ENCODE measurements at regions not wholly inside any gene's neighbourhood (a gene's known extent, or its start where the extent isn't known, plus 50 kb on each side); places are given as distances from the start of the nearest gene placed in this dataset.

GRCh38 chr11:114820621-114821020 is 142.3 kb downstream of the NXPE2 start:
- no peak for DNase-seq (ENCODE audit: low spot score)
- Mint-ChIP-seq H3K9me3 (peaks cover 19% of the 10 kb centered on the region), H3K36me3 (peaks cover 5% of the 10 kb centered on the region; the same call in 1 of the 2 replicates), H3K27me3 (ENCODE audit: low read depth) (peaks cover 13% of the 10 kb centered on the region), H3K4me3 (no peak overlapping the region), H3K27ac (no peak overlapping the region), H3K4me1 (peaks cover 21% of the 10 kb centered on the region)
- ChIA-PET POLR2A (no interaction called here), CTCF (interaction anchor here (1.1 to 1.6 kb wide), 3 partner anchors 26 to 46 kb away, joined by 3 to 5 read pairs (median 4); no protein-coding TSS in a partner anchor)
- no peak for ATAC-seq
- TF ChIP-seq ATF3 (CRISPR knock-in tag; conservative IDR thresholded peaks at IDR 0.05) (no peak), ZNF232 (CRISPR knock-in tag; IDR thresholded peaks at IDR 0.05) (no peak), FOXJ3 (CRISPR knock-in tag; IDR thresholded peaks at IDR 0.05; ENCODE audit: borderline replicate concordance) (no peak), SMAD4 (CRISPR knock-in tag; IDR thresholded peaks at IDR 0.05) (no peak), ZMAT4 (CRISPR knock-in tag; IDR thresholded peaks at IDR 0.05) (no peak)

GRCh38 chr11:114821621-114822412 is 143.5 kb downstream of the NXPE2 start:
- Mint-ChIP-seq H3K9me3 (peaks cover 19% of the 10 kb centered on the region), H3K27me3 (ENCODE audit: low read depth) (peaks cover 14% of the 10 kb centered on the region), H3K36me3 (peaks cover 5% of the 10 kb centered on the region; the same call in 1 of the 2 replicates), H3K27ac (no peak overlapping the region), H3K4me1 (peaks cover 25% of the 10 kb centered on the region), H3K4me3 (no peak overlapping the region)
- DNase-seq (ENCODE audit: low spot score) (peak; percentile 23), ATAC-seq (peak; percentile 66)
- POLR2A ChIA-PET: no interaction called here
- TF ChIP-seq PRDM15 (CRISPR knock-in tag; IDR thresholded peaks at IDR 0.05) (no peak), SMAD3 (CRISPR knock-in tag; IDR thresholded peaks at IDR 0.05; ENCODE audit: borderline replicate concordance) (no peak), EMX1 (CRISPR knock-in tag; IDR thresholded peaks at IDR 0.05) (no peak)
- CTCF ChIA-PET: interaction anchor here (0.6 to 2.0 kb wide), 7 partner anchors 10 to 786 kb away, joined by 3 to 9 read pairs (median 4); no protein-coding TSS in a partner anchor

GRCh38 chr11:114826910-114827442 is 148.6 kb downstream of the NXPE2 start:
- Mint-ChIP-seq H3K36me3 (peaks cover 5% of the 10 kb centered on the region; the same call in 1 of the 2 replicates), H3K4me1 (peaks cover 17% of the 10 kb centered on the region), H3K4me3 (no peak overlapping the region), H3K27ac (no peak overlapping the region), H3K9me3 (peaks cover 19% of the 10 kb centered on the region), H3K27me3 (ENCODE audit: low read depth) (peaks cover 10% of the 10 kb centered on the region)
- ChIA-PET CTCF (interaction anchor here (1.8 kb wide), 1 partner anchor 65 kb away, joined by 4 read pairs; no protein-coding TSS in a partner anchor), POLR2A (no interaction called here)
- no peak for DNase-seq (ENCODE audit: low spot score)
- no peak for ATAC-seq
- TF ChIP-seq GRHL2 (CRISPR knock-in tag; IDR thresholded peaks at IDR 0.05; ENCODE audit: insufficient replicate concordance, severe bottlenecking) (no peak), JAZF1 (CRISPR knock-in tag; IDR thresholded peaks at IDR 0.05) (no peak), MAX (CRISPR knock-in tag; IDR thresholded peaks at IDR 0.05) (no peak), ATF1 (CRISPR knock-in tag; IDR thresholded peaks at IDR 0.05) (no peak), SOX15 (CRISPR knock-in tag; IDR thresholded peaks at IDR 0.05) (no peak)

GRCh38 chr11:114827736-114828135 is 149.4 kb downstream of the NXPE2 start:
- ChIA-PET POLR2A (no interaction called here), CTCF (no interaction called here)
- no peak for ATAC-seq
- TF ChIP-seq ZNF425 (CRISPR knock-in tag; conservative IDR thresholded peaks at IDR 0.05) (no peak), ZNF281 (CRISPR knock-in tag; IDR thresholded peaks at IDR 0.05) (no peak)

More at GRCh38 chr11:114827736-114828135, 149.4 kb downstream of the NXPE2 start:
- Mint-ChIP-seq H3K4me3 (no peak overlapping the region), H3K27me3 (ENCODE audit: low read depth) (peaks cover 7% of the 10 kb centered on the region), H3K4me1 (peaks cover 13% of the 10 kb centered on the region), H3K36me3 (peaks cover 5% of the 10 kb centered on the region; the same call in 1 of the 2 replicates), H3K27ac (no peak overlapping the region), H3K9me3 (peaks cover 19% of the 10 kb centered on the region)
- no peak for DNase-seq (ENCODE audit: low spot score)

Measured in WTC11 (cell line).